ENCODE measurements at regions not wholly inside any gene's neighbourhood (a gene's known extent, or its start where the extent isn't known, plus 50 kb on each side); places are given as distances from the start of the nearest gene placed in this dataset.

- ChIA-PET POLR2A (ENCODE audit: low non-redundant PET) (no interaction called here), CTCF (interaction anchor here (1.1 kb wide), 1 partner anchor 172 kb away, joined by 3 read pairs; no protein-coding TSS in a partner anchor)
- intact Hi-C loops (cut with micrococcal nuclease; ENCODE audit: unreplicated experiment) = loop anchor here (5.0 kb wide), 2 partner anchors 70 to 455 kb away; partner anchors contain the start of gene BAMBI
- peak; percentile 26 for DNase-seq (ENCODE audit: low spot score)
- Histone ChIP-seq H3K27me3 (replicated peaks; ENCODE audit: insufficient read depth, low read depth, low read length, poor library complexity) (no peaks in the 10 kb centered on the region), H3K4me3 (ENCODE audit: low read depth, low read length, poor library complexity, severe bottlenecking) (no peak overlapping the region), H3K27ac (ENCODE audit: low read depth, low read length, poor library complexity, severe bottlenecking) (peak overlapping the region; percentile 38), H3K36me3 (ENCODE audit: insufficient read depth, low read length, poor library complexity, severe bottlenecking) (no peaks in the 10 kb centered on the region), H3K4me1 (ENCODE audit: insufficient read depth, low read length, poor library complexity, severe bottlenecking) (peaks cover 35% of the 10 kb centered on the region), H3K9me3 (ENCODE audit: low read depth, low read length, poor library complexity, severe bottlenecking) (no peaks in the 10 kb centered on the region)
- TF ChIP-seq EZH2 (IDR thresholded peaks at IDR 0.05; ENCODE audit: borderline replicate concordance, low read depth, low read length, poor library complexity, severe bottlenecking) (no peak), CTCF (conservative IDR thresholded peaks at IDR 0.05; ENCODE audit: low read depth, low read length) (no peak)
- no TSS peak for BruUV-seq (replicated peaks)
These were observed 156.2 kb upstream of the LYZL1 start for GRCh38 chr10:29132551-29133111.

- H3K9me3 ChIP-seq (ENCODE audit: low read depth, low read length, poor library complexity, severe bottlenecking) = no peaks in the 10 kb centered on the region
- no peaks in the 10 kb centered on the region for H3K27me3 ChIP-seq (replicated peaks; ENCODE audit: insufficient read depth, low read depth, low read length, poor library complexity)
- DNase-seq (ENCODE audit: low spot score) = no peak
- POLR2A ChIA-PET (ENCODE audit: low non-redundant PET) = interaction anchor here (0.6 kb wide), 1 partner anchor 54 kb away, joined by 3 read pairs; no protein-coding TSS in a partner anchor
- no peak overlapping the region for H3K27ac ChIP-seq (ENCODE audit: low read depth, low read length, poor library complexity, severe bottlenecking)
- CTCF ChIA-PET = interaction anchor here (0.6 kb wide), 1 partner anchor 40 kb away, joined by 3 read pairs; no protein-coding TSS in a partner anchor
- TF ChIP-seq CTCF (conservative IDR thresholded peaks at IDR 0.05; ENCODE audit: low read depth, low read length) (no peak), EZH2 (IDR thresholded peaks at IDR 0.05; ENCODE audit: borderline replicate concordance, low read depth, low read length, poor library complexity, severe bottlenecking) (no peak)
- no peak overlapping the region for H3K4me3 ChIP-seq (ENCODE audit: low read depth, low read length, poor library complexity, severe bottlenecking)
- no peaks in the 10 kb centered on the region for H3K36me3 ChIP-seq (ENCODE audit: insufficient read depth, low read length, poor library complexity, severe bottlenecking)
- no TSS peak for BruUV-seq (replicated peaks)
- H3K4me1 ChIP-seq (ENCODE audit: insufficient read depth, low read length, poor library complexity, severe bottlenecking) = peaks cover 42% of the 10 kb centered on the region
- intact Hi-C loops (cut with micrococcal nuclease; ENCODE audit: unreplicated experiment) = no loop called here
These were observed 153.5 kb upstream of the LYZL1 start for GRCh38 chr10:29135337-29135736.

GRCh38 chr10:29136411-29136810, 152.5 kb upstream of the LYZL1 start:
- no peak overlapping the region for H3K27ac ChIP-seq (ENCODE audit: low read depth, low read length, poor library complexity, severe bottlenecking)
- no peaks in the 10 kb centered on the region for H3K27me3 ChIP-seq (replicated peaks; ENCODE audit: insufficient read depth, low read depth, low read length, poor library complexity)
- ChIA-PET POLR2A (ENCODE audit: low non-redundant PET) (no interaction called here), CTCF (no interaction called here)
- intact Hi-C loops (cut with micrococcal nuclease; ENCODE audit: unreplicated experiment) = no loop called here
- no peak for DNase-seq (ENCODE audit: low spot score)
- H3K36me3 ChIP-seq (ENCODE audit: insufficient read depth, low read length, poor library complexity, severe bottlenecking) = no peaks in the 10 kb centered on the region
- BruUV-seq (replicated peaks) = no TSS peak
- H3K4me3 ChIP-seq (ENCODE audit: low read depth, low read length, poor library complexity, severe bottlenecking) = no peak overlapping the region
- H3K9me3 ChIP-seq (ENCODE audit: low read depth, low read length, poor library complexity, severe bottlenecking) = no peaks in the 10 kb centered on the region
- peaks cover 39% of the 10 kb centered on the region for H3K4me1 ChIP-seq (ENCODE audit: insufficient read depth, low read length, poor library complexity, severe bottlenecking)
- TF ChIP-seq EZH2 (IDR thresholded peaks at IDR 0.05; ENCODE audit: borderline replicate concordance, low read depth, low read length, poor library complexity, severe bottlenecking) (no peak), CTCF (conservative IDR thresholded peaks at IDR 0.05; ENCODE audit: low read depth, low read length) (no peak)

All from A673 (cell line).